ENCODE measurements at regions not wholly inside any gene's neighbourhood (a gene's known extent, or its start where the extent isn't known, plus 50 kb on each side); places are given as distances from the start of the nearest gene placed in this dataset.

GRCh38 chr4:166415749-166416148, 542.7 kb downstream of the TLL1 start:
- TF ChIP-seq CTCF (IDR thresholded peaks at IDR 0.05) = no peak
- no peak for TF ChIP-seq POLR2A (IDR thresholded peaks at IDR 0.05)

Data from sigmoid colon (tissue), 3 donors.